ENCODE measurements at regions not wholly inside any gene's neighbourhood (a gene's known extent, or its start where the extent isn't known, plus 50 kb on each side); places are given as distances from the start of the nearest gene placed in this dataset.
"Not testable (repeated sequence)": the region's sequence is repeated elsewhere in the genome, so short reads cannot be mapped to it uniquely, and the experiment has no call there.

DNA sequence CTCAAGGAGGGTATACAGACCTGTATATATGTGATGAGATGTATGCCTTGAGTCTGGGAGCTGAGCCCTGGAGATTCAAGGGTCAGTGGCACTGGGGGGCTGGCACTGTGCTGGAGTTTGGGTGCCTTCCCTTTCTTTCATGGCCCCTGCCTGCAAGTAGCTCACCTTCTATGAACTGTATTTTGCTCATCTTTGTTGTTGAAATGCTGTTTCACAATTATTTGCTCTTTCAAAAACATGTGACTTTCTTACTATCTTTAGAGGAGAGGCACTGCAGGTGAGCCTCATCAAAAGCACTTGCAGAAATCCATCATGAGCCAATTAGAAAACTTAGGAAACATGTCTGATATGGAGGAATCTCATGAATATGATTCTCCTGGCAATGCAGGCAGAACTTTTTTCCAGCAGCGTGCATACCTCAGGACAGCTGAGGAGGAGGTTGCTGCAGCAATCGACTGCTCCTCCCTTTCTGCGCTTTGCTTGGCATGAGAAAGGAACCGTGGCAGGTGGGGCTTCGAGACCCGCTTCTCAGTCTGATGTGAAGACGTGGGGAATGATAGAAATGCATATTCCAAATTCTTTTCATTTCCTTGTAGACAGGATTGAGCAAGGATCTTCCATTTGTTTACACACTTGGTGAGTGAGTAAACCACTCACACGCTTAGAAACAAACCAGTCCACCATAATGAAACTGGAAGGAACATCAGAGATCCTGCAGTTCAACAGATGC, 178.4 kb upstream of the E2F8 start:
- Mint-ChIP-seq H3K36me3 (ENCODE audit: insufficient read depth, unreplicated experiment) (no peaks in the 10 kb centered on the region), H3K4me3 (ENCODE audit: unreplicated experiment) (peak overlapping the region; percentile 74), H3K4me1 (ENCODE audit: low read depth, unreplicated experiment) (peaks cover 35% of the 10 kb centered on the region), H3K27ac (ENCODE audit: unreplicated experiment) (peak overlapping the region; percentile 94), H3K9me3 (ENCODE audit: unreplicated experiment) (peaks cover 12% of the 10 kb centered on the region), H3K27me3 (ENCODE audit: insufficient read depth, unreplicated experiment) (no peaks in the 10 kb centered on the region)
- Histone ChIP-seq H3K4me1 (peaks cover 25% of the 10 kb centered on the region), H3K9me3 (no peaks in the 10 kb centered on the region), H3K4me3 (ENCODE audit: low read depth, low read length) (no peak overlapping the region), H3K27me3 (replicated peaks; ENCODE audit: control insufficient read depth, insufficient read depth, low read length) (no peaks in the 10 kb centered on the region), H3K36me3 (ENCODE audit: control insufficient read depth, insufficient read depth, low read length) (no peaks in the 10 kb centered on the region)
- ChIA-PET CTCF (interaction anchor here (0.6 kb wide), 1 partner anchor 72 kb away, joined by 3 read pairs; no protein-coding TSS in a partner anchor), POLR2A (interaction anchor here (0.7 kb wide), 1 partner anchor 72 kb away, joined by 3 read pairs; no protein-coding TSS in a partner anchor)
- TF ChIP-seq, protein P1, sequence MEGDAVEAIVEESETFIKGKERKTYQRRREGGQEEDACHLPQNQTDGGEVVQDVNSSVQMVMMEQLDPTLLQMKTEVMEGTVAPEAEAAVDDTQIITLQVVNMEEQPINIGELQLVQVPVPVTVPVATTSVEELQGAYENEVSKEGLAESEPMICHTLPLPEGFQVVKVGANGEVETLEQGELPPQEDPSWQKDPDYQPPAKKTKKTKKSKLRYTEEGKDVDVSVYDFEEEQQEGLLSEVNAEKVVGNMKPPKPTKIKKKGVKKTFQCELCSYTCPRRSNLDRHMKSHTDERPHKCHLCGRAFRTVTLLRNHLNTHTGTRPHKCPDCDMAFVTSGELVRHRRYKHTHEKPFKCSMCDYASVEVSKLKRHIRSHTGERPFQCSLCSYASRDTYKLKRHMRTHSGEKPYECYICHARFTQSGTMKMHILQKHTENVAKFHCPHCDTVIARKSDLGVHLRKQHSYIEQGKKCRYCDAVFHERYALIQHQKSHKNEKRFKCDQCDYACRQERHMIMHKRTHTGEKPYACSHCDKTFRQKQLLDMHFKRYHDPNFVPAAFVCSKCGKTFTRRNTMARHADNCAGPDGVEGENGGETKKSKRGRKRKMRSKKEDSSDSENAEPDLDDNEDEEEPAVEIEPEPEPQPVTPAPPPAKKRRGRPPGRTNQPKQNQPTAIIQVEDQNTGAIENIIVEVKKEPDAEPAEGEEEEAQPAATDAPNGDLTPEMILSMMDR (IDR thresholded peaks at IDR 0.05; ENCODE audit: insufficient read depth in 1 of 2, low read depth in 1 of 2, low read length in 1 of 2, severe bottlenecking in 1 of 2, unreplicated experiment in 1 of 2), result no peak
- no TSS peak for BruUV-seq (replicated peaks)
- intact Hi-C loops (cut with micrococcal nuclease; ENCODE audit: unreplicated experiment), result loop anchor here (1.0 to 5.0 kb wide), 4 partner anchors 23 to 106 kb away; no protein-coding TSS in a partner anchor
- DNase-seq, result peak; percentile 53 to 60

DNA sequence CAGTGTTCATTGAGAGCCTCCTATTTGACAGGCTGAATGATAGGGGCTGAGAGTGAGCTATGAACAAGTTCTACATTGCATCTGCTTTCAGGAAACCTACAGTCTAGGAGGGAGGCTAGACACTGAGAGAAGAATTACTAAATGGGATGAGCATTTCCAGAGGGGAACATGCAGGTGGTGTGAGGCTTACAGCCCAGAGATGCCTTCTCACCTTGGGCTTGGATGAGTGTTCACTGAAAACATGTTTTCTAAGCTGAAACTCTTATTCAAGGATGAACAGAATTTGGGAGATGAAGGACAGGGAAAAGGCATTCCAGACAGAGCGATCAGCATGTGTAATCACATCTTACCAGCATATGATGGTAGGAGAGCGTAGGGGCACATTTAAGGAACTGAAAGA, 177.5 kb upstream of the E2F8 start:
- H3K4me3 Mint-ChIP-seq (ENCODE audit: unreplicated experiment), result peak overlapping the region; percentile 74
- no peak for DNase-seq
- intact Hi-C loops (cut with micrococcal nuclease; ENCODE audit: unreplicated experiment), result loop anchor here (5.0 kb wide), 2 partner anchors 76 to 91 kb away; no protein-coding TSS in a partner anchor
- no peak overlapping the region for H3K4me3 ChIP-seq (ENCODE audit: low read depth, low read length)
- H3K4me1 ChIP-seq, result peaks cover 25% of the 10 kb centered on the region
- no peaks in the 10 kb centered on the region for H3K36me3 ChIP-seq (ENCODE audit: control insufficient read depth, insufficient read depth, low read length)
- H3K27me3 Mint-ChIP-seq (ENCODE audit: insufficient read depth, unreplicated experiment), result no peaks in the 10 kb centered on the region
- CTCF ChIA-PET, result no interaction called here
- peaks cover 35% of the 10 kb centered on the region for H3K4me1 Mint-ChIP-seq (ENCODE audit: low read depth, unreplicated experiment)
- H3K9me3 ChIP-seq, result no peaks in the 10 kb centered on the region
- peaks cover 13% of the 10 kb centered on the region for H3K9me3 Mint-ChIP-seq (ENCODE audit: unreplicated experiment)
- BruUV-seq (replicated peaks), result no TSS peak
- TF ChIP-seq, protein P1 (IDR thresholded peaks at IDR 0.05; ENCODE audit: insufficient read depth in 1 of 2, low read depth in 1 of 2, low read length in 1 of 2, severe bottlenecking in 1 of 2, unreplicated experiment in 1 of 2), result no peak
- peak overlapping the region; percentile 94 for H3K27ac Mint-ChIP-seq (ENCODE audit: unreplicated experiment)
- H3K36me3 Mint-ChIP-seq (ENCODE audit: insufficient read depth, unreplicated experiment), result no peaks in the 10 kb centered on the region
- no peaks in the 10 kb centered on the region for H3K27me3 ChIP-seq (replicated peaks; ENCODE audit: control insufficient read depth, insufficient read depth, low read length)
- POLR2A ChIA-PET, result no interaction called here

DNA sequence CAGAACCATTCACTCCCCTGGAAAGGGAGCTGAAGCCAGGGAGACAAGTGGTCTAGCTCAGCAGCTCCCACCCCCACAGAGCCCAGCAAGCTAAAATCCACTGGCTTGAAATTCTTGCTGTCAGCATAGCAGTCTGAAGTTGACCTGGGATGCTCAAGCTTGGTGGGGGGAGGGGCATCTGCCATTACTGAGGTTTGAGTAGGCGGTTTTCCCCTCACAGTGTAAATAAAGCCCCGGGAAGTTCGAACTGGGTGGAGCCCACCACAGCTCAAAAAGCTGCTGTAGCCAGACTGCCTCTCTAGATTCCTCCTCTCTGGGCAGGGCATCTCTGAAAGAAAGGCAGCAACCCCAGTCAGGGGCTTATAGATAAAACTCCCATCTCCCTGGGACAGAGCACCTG, 171.3 kb upstream of the E2F8 start:
- H3K9me3 Mint-ChIP-seq (ENCODE audit: unreplicated experiment), result peaks cover 13% of the 10 kb centered on the region
- CTCF ChIA-PET, result not testable (repeated sequence)

More for the DNA sequence above, 171.3 kb upstream of the E2F8 start:
- H3K9me3 ChIP-seq; intact Hi-C loops (cut with micrococcal nuclease; ENCODE audit: unreplicated experiment); DNase-seq; H3K4me3 Mint-ChIP-seq (ENCODE audit: unreplicated experiment); H3K4me1 Mint-ChIP-seq (ENCODE audit: low read depth, unreplicated experiment); BruUV-seq (replicated peaks); H3K4me3 ChIP-seq (ENCODE audit: low read depth, low read length); H3K36me3 ChIP-seq (ENCODE audit: control insufficient read depth, insufficient read depth, low read length); POLR2A ChIA-PET; H3K27ac Mint-ChIP-seq (ENCODE audit: unreplicated experiment); H3K36me3 Mint-ChIP-seq (ENCODE audit: insufficient read depth, unreplicated experiment); H3K27me3 Mint-ChIP-seq (ENCODE audit: insufficient read depth, unreplicated experiment); H3K4me1 ChIP-seq; H3K27me3 ChIP-seq (replicated peaks; ENCODE audit: control insufficient read depth, insufficient read depth, low read length): not testable (repeated sequence)

Measured in Caco-2 (cell line).